K562 (cell line): ENCODE measurements at regions not wholly inside any gene's neighbourhood (a gene's known extent, or its start where the extent isn't known, plus 50 kb on each side); places are given as distances from the start of the nearest gene placed in this dataset.

Source experiments
- ATAC-seq: fragments of 200-7000 bp; cut with Tn5 transposase; 3 replicates; pipeline ENCODE4 v1.9.1; 2020; ENCODE audit warnings: moderate library complexity
- BruUV-seq: library from RNA; stranded (reverse); fragments of 400-500 nt; replicated peaks from 2 replicates; lab custom pipeline; 2021; lab: Mats Ljungman, UMichigan
- CTCF ChIA-PET: fragments of 300-600 bp; formaldehyde crosslinking; extraction: SDS; loops from one replicate; lab custom pipeline; 2021; ENCODE audit warnings: low intra/inter-chr PET ratio; lab: Yijun Ruan, JAX
- POLR2A ChIA-PET: fragments of 300-600, 350-650 bp; sonication (Branson Sonifier 250); formaldehyde crosslinking; extraction: SDS; loops from one replicate; lab custom pipeline; 2021; ENCODE audit warnings: antibody characterized with exemption, inconsistent platforms; lab: Yijun Ruan, JAX
- DNase-seq, 4 experiments: peaks; one replicate each; pipeline versions ENCODE4 v3.0.0 to v3.0.0-alpha.2; 2011 to 2018; ENCODE audit warnings: low spot score in 3 of 4, mixed read lengths in 3 of 4; ENCODE audit errors: extremely low read depth in 1 of 4
- FAIRE-seq: peaks from 2 replicates; lab custom pipeline; 2011; peaks lifted over from hg19 to GRCh38; lab: Jason Lieb, UNC
- H2AFZ ChIP-seq: 2 replicates; pipeline ENCODE4 v1.6.0; 2011; ENCODE audit warnings: low read depth, low read length, control low read depth, inconsistent platforms
- H3K27ac ChIP-seq: fragments of 200-600 bp; 3 replicates; pipeline ENCODE4 v1.8.0; 2011; ENCODE audit warnings: low read depth, mild to moderate bottlenecking, control low read depth, inconsistent platforms, low read length, moderate library complexity, mixed read lengths; ENCODE audit errors: extremely low read depth
- H3K27me3 ChIP-seq, 2 experiments: fragments of 300-600 bp in 1 of 2; 2 replicates in 1 of 2; 3 replicates in 1 of 2; pipeline versions ENCODE4 v1.6.0 to v1.8.0; 2011; ENCODE audit warnings: inconsistent platforms in 2 of 2, low read length in 2 of 2, mild to moderate bottlenecking in 1 of 2, mixed read lengths in 1 of 2, moderate library complexity in 1 of 2; ENCODE audit not compliant: control insufficient read depth in 2 of 2, insufficient read depth in 2 of 2
- H3K36me3 ChIP-seq: fragments of 300-600 bp; 3 replicates; pipeline ENCODE4 v1.8.0; 2011; ENCODE audit warnings: mild to moderate bottlenecking, low read length, inconsistent platforms; ENCODE audit not compliant: control insufficient read depth, insufficient read depth
- H3K4me1 ChIP-seq, 2 experiments: fragments of 200-600 bp in 1 of 2; replicated peaks in 1 of 2; 2 replicates in 1 of 2; 3 replicates in 1 of 2; pipeline versions ENCODE4 v1.5.1 to v1.8.0; 2011; ENCODE audit warnings: inconsistent platforms in 2 of 2, low read length in 2 of 2, mild to moderate bottlenecking in 1 of 2, mixed read lengths in 1 of 2, moderate library complexity in 1 of 2; ENCODE audit not compliant: control insufficient read depth in 2 of 2, insufficient read depth in 2 of 2
- H3K4me2 ChIP-seq: 2 replicates; pipeline ENCODE4 v1.6.1; 2011; ENCODE audit warnings: low read length, control low read depth, inconsistent platforms, mixed read lengths; ENCODE audit not compliant: insufficient read depth
- H3K4me3 ChIP-seq: fragments of 200-600 bp; sonication (generic), shearing (Covaris generic); 2 replicates; pipeline ENCODE4 v1.5.1; 2016; ENCODE audit warnings: control low read depth, inconsistent platforms
- H3K79me2 ChIP-seq: fragments of 200-600 bp; 3 replicates; pipeline ENCODE4 v1.8.0; 2011; ENCODE audit warnings: low read length, inconsistent platforms; ENCODE audit not compliant: control insufficient read depth, insufficient read depth
- H3K9ac ChIP-seq, 2 experiments: 2 replicates each; pipeline versions ENCODE4 v1.6.0 to v1.6.1; 2011; ENCODE audit warnings: low read depth in 2 of 2, low read length in 2 of 2, control low read depth in 1 of 2, inconsistent platforms in 1 of 2, mild to moderate bottlenecking in 1 of 2, mixed read lengths in 1 of 2; ENCODE audit not compliant: insufficient read depth in 1 of 2
- H3K9me1 ChIP-seq: one replicate; pipeline ENCODE4 v1.6.0; 2011; ENCODE audit warnings: inconsistent platforms, mild to moderate bottlenecking, low read length, moderate library complexity; ENCODE audit not compliant: control insufficient read depth, insufficient read depth
- H3K9me3 ChIP-seq: replicated peaks from 2 replicates; pipeline ENCODE4 v1.5.1; 2011; ENCODE audit warnings: low read depth, low read length, inconsistent platforms; ENCODE audit not compliant: control insufficient read depth, insufficient read depth
- H4K20me1 ChIP-seq: replicated peaks from 2 replicates; pipeline ENCODE4 v1.6.1; 2011; ENCODE audit warnings: low read length, inconsistent platforms, mixed read lengths; ENCODE audit not compliant: control insufficient read depth, insufficient read depth
- DDX20 ChIP-seq: fragments of 450-650 bp; IDR thresholded peaks from 2 replicates; pipeline ENCODE4 v1.6.1; 2016; ENCODE audit warnings: missing genetic modification characterization, low read depth, mild to moderate bottlenecking, missing compliant biosample characterization, moderate library complexity
- ETV5 ChIP-seq: sonication (generic); formaldehyde crosslinking; IDR thresholded peaks from 2 replicates; pipeline ENCODE4 v1.4.0; 2020; ENCODE audit warnings: low read depth, mild to moderate bottlenecking, missing genetic modification reagents
- FOXM1 ChIP-seq, 2 experiments: fragments of 450-650 bp in 1 of 2; sonication (generic) in 1 of 2; formaldehyde crosslinking in 1 of 2; IDR thresholded peaks; 2 replicates each; pipeline versions ENCODE4 v1.6.1 to v1.9.0; 2017 to 2022; ENCODE audit warnings: low read depth in 2 of 2, mild to moderate bottlenecking in 2 of 2, missing genetic modification reagents in 1 of 2, moderate library complexity in 1 of 2
- HIVEP1 ChIP-seq: fragments of 250-450 bp; sonication (Bioruptor Pico); IDR thresholded peaks from 2 replicates; pipeline ENCODE4 v1.4.0; 2020; ENCODE audit warnings: mild to moderate bottlenecking
- KDM5B ChIP-seq: fragments of 200-600 bp; sonication (generic); IDR thresholded peaks from 2 replicates; pipeline ENCODE4 v1.6.1; 2012; ENCODE audit warnings: low read depth, mild to moderate bottlenecking, moderate library complexity, low read length, control low read depth, inconsistent platforms; ENCODE audit not compliant: insufficient replicate concordance
- KHSRP ChIP-seq: fragments of 450-650 bp; IDR thresholded peaks from 2 replicates; pipeline ENCODE4 v1.6.1; 2017
- MECOM ChIP-seq: fragments of 250-450 bp; sonication (Bioruptor Pico); IDR thresholded peaks from 2 replicates; pipeline ENCODE4 v1.8.0; 2022; ENCODE audit warnings: inconsistent platforms
- NFE2L1 ChIP-seq: fragments of 450-650 bp; IDR thresholded peaks from 2 replicates; pipeline ENCODE4 v1.6.1; 2016; ENCODE audit warnings: missing genetic modification characterization, low read depth, mild to moderate bottlenecking, missing compliant biosample characterization, moderate library complexity, borderline replicate concordance
- POLR2H ChIP-seq: IDR thresholded peaks from 2 replicates; pipeline ENCODE4 v1.6.1; 2016; ENCODE audit warnings: missing genetic modification characterization, low read depth, mild to moderate bottlenecking, control low read depth, missing compliant biosample characterization, moderate library complexity
- POU5F1 ChIP-seq: fragments of 150-350 bp; IDR thresholded peaks from 2 replicates; pipeline ENCODE4 v1.6.1; 2014; ENCODE audit warnings: borderline replicate concordance, low read length, low read depth, mild to moderate bottlenecking; ENCODE audit not compliant: partially characterized antibody
- RB1 ChIP-seq: fragments of 450-650 bp; IDR thresholded peaks from 2 replicates; pipeline ENCODE4 v1.6.1; 2017; ENCODE audit warnings: low read depth, mild to moderate bottlenecking
- RBM17 ChIP-seq: fragments of 200-400 bp; formaldehyde crosslinking; IDR thresholded peaks from 2 replicates; pipeline ENCODE4 v1.6.1; 2017; ENCODE audit warnings: low read depth, mild to moderate bottlenecking, low read length, borderline replicate concordance
- SMARCE1 ChIP-seq: fragments of 450-650 bp; IDR thresholded peaks from 2 replicates; pipeline ENCODE4 v1.7.1; 2016; ENCODE audit warnings: mild to moderate bottlenecking
- XRCC5 ChIP-seq: fragments of 200-400 bp; formaldehyde crosslinking; IDR thresholded peaks from 2 replicates; pipeline ENCODE4 v1.6.1; 2017; ENCODE audit warnings: low read depth, mild to moderate bottlenecking, low read length
- YBX1 ChIP-seq: fragments of 450-650 bp; IDR thresholded peaks from 2 replicates; pipeline ENCODE4 v1.7.1; 2016; ENCODE audit warnings: mild to moderate bottlenecking
- ZBTB7A ChIP-seq: IDR thresholded peaks from 2 replicates; pipeline ENCODE4 v1.6.1; 2011; ENCODE audit warnings: low read depth, mild to moderate bottlenecking, low read length, moderate library complexity, borderline replicate concordance; ENCODE audit not compliant: control insufficient read depth
- ZNF133 ChIP-seq: fragments of 250-450 bp; sonication (Bioruptor Pico); IDR thresholded peaks from 2 replicates; pipeline ENCODE4 v1.4.0; 2020; ENCODE audit warnings: mild to moderate bottlenecking
- ZNF764 ChIP-seq: fragments of 250-450 bp; sonication (Bioruptor Pico); IDR thresholded peaks from 2 replicates; pipeline ENCODE4 v1.4.0; 2020; ENCODE audit warnings: low read depth, mild to moderate bottlenecking, moderate library complexity
- WGBS: fragments of 100-300 bp; shearing (Covaris generic); methylation state at CpG from one replicate; pipeline ENCODE4 v1.1.6; 2016; ENCODE audit warnings: low coverage, mixed read lengths; ENCODE audit not compliant: insufficient coverage; ENCODE audit errors: missing lambda C conversion rate; 5-methylcytosine and 5-hydroxymethylcytosine counted together
- in situ Hi-C: fragments of 300-500 bp; cut with MboI; formaldehyde crosslinking; loops from 4 replicates; pipeline ENCODE4 v1.15.0; 2018; ENCODE audit warnings: inconsistent platforms, mixed read lengths
- intact Hi-C: fragments of 100-400 bp; cut with micrococcal nuclease; formaldehyde crosslinking; loops from 2 replicates; pipeline ENCODE4 v1.14.2; 2022
- TF ChIP-seq, protein P1 (sequence below): fragments of 450-650 bp; IDR thresholded peaks from 2 replicates; pipeline ENCODE4 v1.6.1; 2016; ENCODE audit warnings: antibody characterized with exemption

DNA sequence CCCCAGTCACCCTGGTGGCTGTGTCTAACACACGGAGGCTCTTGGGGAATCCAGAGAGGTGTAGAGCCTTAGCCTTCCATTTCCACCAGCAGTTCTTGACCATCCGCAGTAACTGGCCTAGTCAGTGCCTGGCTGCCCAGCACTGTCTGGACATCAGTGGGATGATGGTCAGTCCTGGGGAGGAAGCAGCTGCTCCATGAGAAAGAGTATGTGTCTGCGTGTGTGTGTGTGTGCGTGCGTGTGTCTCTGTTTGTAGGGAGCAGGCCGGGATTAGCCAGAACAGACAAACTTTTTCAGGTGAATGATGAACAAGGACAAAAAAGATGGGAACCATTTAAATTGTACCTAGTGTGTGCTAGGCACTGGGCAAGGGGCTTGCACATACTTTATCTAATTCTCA, 109.3 kb upstream of the SYT13 start:
- H3K9me1 ChIP-seq: no peaks in the 10 kb centered on the region
- H3K36me3 ChIP-seq: no peaks in the 10 kb centered on the region
- no peak overlapping the region for H3K4me3 ChIP-seq
- intact Hi-C loops (no loop called here), in situ Hi-C loops (no loop called here)
- H3K9ac ChIP-seq: no peak overlapping the region
- H3K79me2 ChIP-seq: no peaks in the 10 kb centered on the region
- no peak overlapping the region for H3K4me2 ChIP-seq
- POLR2A ChIA-PET: no interaction called here
- DNase-seq (no peak), ATAC-seq (no peak), FAIRE-seq (no peak)
- no peaks in the 10 kb centered on the region for H3K4me1 ChIP-seq
- H4K20me1 ChIP-seq: peaks cover 6% of the 10 kb centered on the region; the same call in 1 of the 2 replicates
- 15% methylated on average over 6 of the region's 6 CpGs for WGBS
- BruUV-seq: no TSS peak
- CTCF ChIA-PET: no interaction called here
- H3K27me3 ChIP-seq: peaks cover 13 to 58% of the 10 kb centered on the region in 2 experiments
- no peaks in the 10 kb centered on the region for H3K9me3 ChIP-seq
- no peak for TF ChIP-seq NFE2L1 (tag)
- no peak for TF ChIP-seq RBM17
- TF ChIP-seq ZNF764 (CRISPR knock-in tag): no peak
- no peak for TF ChIP-seq KHSRP
- TF ChIP-seq, protein P1, sequence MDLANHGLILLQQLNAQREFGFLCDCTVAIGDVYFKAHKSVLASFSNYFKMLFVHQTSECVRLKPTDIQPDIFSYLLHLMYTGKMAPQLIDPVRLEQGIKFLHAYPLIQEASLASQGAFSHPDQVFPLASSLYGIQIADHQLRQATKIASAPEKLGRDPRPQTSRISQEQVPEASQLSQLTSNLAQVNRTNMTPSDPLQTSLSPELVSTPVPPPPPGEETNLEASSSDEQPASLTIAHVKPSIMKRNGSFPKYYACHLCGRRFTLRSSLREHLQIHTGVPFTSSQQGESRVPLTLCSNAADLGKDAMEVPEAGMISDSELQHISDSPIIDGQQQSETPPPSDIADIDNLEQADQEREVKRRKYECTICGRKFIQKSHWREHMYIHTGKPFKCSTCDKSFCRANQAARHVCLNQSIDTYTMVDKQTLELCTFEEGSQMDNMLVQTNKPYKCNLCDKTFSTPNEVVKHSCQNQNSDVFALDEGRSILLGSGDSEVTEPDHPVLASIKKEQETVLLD: no peak
- no peak for TF ChIP-seq MECOM
- TF ChIP-seq FOXM1 (IDR thresholded peaks at IDR 0.05; ENCODE audit: low read depth): no peak
- no peak for TF ChIP-seq FOXM1 (CRISPR knock-in tag; IDR thresholded peaks at IDR 0.05; ENCODE audit: low read depth)
- no peak for TF ChIP-seq XRCC5
- TF ChIP-seq ZBTB7A: no peak
- TF ChIP-seq KDM5B: no peak
- no peak for TF ChIP-seq ETV5 (CRISPR knock-in tag)
- no peak for TF ChIP-seq DDX20
- no peak for TF ChIP-seq YBX1
- no peak for TF ChIP-seq ZNF133 (CRISPR knock-in tag)
- TF ChIP-seq HIVEP1 (CRISPR knock-in tag): no peak
- no peak for TF ChIP-seq POLR2H (tag)
- TF ChIP-seq SMARCE1: no peak
- TF ChIP-seq POU5F1: no peak
- no peak for TF ChIP-seq RB1
- H2AFZ ChIP-seq: no peak overlapping the region
- H3K27ac ChIP-seq: no peak overlapping the region
